GM21423 (cell line): ENCODE measurements at regions not wholly inside any gene's neighbourhood (a gene's known extent, or its start where the extent isn't known, plus 50 kb on each side); places are given as distances from the start of the nearest gene placed in this dataset.
"Not testable (repeated sequence)": the region's sequence is repeated elsewhere in the genome, so short reads cannot be mapped to it uniquely, and the experiment has no call there.

Experiments
- ATAC-seq: cut with Tn5 transposase; IDR thresholded peaks from one replicate; pipeline ENCODE4 v1.9.1; 2021; ENCODE audit warnings: mild to moderate bottlenecking, moderate library complexity; ENCODE audit not compliant: unreplicated experiment

- not testable (repeated sequence) for ATAC-seq
Observed at GRCh38 chr12:131272283-131272814, 318.6 kb downstream of the ADGRD1 start.

GRCh38 chr12:131273291-131273845, 319.7 kb downstream of the ADGRD1 start:
- ATAC-seq = no peak

DNA sequence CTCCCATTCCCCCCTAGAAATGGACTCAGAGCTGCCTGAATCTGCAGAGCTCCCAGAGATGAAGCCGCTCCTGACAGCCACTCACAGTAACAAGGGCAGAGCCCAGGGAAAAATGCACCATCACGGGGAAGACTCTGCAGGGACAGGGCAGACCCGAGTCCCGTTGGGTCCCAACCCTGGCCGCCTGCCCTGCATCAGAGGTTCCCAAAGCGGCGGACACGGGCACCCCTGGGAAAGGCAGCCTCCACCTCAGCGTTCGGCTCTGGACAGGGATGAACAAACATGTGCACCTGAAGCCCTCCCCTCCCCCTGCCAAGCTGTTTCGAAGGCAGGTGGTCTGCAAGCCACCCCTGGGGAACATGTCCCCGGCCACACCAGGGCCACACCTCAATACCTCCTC, 320.4 kb downstream of the ADGRD1 start:
- no peak for ATAC-seq

DNA sequence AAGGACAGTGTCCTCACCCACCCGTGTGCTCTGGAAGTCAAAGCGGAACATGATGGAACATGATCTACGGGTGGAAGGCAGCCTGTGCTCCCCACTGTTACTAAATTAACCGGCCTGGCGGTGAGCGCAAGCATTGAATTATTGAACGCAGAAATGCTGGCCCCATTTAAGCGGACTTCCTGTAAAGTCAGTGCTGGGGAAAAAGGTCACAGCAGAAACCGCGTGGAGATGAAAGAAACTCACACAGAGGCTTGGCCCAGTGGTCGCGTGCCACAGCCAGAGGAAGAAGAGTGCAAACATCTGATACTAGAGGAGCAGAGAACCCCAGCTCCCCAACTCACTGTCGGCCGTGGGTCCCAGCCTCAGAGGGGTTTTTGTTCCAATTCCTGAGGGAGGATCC, 321.2 kb downstream of the ADGRD1 start:
- ATAC-seq = no peak

GRCh38 chr12:131275824-131276223, 322.1 kb downstream of the ADGRD1 start:
- ATAC-seq = no peak

- ATAC-seq = no peak
Observed at GRCh38 chr12:131276501-131277185, 322.9 kb downstream of the ADGRD1 start.

DNA sequence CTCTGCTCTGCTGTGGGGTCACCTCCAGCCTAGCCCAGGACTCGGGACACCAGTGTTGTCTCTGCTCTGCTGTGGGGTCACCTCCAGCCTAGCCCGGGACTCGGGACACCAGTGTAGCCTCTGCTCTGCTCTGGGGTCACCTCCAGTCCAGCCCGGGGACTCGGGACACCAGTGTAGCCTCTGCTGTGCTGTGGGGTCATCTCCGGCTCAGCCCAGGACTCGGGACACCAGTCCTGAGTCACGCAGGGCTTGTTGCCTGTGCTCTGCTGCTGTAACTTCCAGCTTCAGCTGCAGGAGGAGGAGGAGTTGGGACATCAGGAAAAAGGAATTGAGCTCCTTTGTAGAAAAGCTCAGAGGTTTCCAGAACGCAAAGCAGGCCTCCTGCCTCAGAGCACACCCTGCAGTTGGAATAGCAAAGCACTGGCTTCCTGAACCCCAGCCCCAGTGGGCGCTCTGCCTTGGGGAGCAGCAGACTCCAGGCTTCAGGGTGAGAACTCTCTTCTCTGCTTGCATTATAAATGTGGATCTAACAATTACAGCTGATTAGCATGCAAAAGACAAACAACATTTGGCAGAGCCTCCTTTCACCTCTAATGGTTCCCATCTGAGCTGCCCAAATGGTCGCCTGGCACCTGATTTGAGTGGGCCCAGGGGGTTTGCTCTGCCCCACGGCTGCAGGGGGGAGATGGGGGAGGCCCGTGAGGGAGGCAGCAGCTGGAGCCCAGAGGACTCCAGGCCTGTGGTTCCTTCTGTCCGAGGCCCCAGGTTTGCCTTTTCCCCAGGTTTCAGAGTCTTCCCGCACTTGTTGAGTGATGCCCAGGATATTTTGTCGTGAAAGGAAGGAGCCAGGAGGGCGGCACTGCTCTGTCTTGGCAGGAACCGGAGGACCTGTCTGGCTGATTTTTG, 323.7 kb downstream of the ADGRD1 start:
- ATAC-seq = not testable (repeated sequence)

DNA sequence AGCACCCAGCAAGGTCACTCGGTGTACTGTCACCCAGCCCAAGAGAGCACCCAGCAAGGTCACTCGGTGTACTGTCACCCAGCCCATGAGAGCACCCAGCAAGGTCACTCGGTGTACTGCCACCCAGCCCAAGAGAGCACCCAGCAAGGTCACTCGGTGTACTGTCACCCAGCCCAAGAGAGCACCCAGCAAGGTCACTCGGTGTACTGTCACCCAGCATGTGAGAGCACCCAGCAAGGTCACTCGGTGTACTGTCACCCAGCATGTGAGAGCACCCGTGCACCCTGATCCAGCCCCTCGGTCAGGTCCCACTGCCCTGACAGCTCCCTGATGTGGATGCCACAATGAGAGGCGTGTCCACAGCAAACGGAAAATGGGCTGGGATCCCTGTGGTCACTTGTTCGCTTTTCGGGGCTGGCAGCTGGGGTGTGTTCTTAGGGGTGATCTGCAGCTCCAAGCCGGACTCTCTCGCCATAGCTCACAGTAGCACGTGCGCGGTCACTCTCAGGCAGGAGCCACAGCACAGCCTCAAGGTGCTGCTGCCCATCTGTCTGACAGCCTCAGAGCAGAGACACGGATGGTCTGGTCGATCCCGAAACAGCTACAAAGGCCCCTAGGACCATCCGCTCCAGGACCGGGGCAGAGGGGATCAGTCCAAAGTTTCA, 324.9 kb downstream of the ADGRD1 start:
- not testable (repeated sequence) for ATAC-seq

DNA sequence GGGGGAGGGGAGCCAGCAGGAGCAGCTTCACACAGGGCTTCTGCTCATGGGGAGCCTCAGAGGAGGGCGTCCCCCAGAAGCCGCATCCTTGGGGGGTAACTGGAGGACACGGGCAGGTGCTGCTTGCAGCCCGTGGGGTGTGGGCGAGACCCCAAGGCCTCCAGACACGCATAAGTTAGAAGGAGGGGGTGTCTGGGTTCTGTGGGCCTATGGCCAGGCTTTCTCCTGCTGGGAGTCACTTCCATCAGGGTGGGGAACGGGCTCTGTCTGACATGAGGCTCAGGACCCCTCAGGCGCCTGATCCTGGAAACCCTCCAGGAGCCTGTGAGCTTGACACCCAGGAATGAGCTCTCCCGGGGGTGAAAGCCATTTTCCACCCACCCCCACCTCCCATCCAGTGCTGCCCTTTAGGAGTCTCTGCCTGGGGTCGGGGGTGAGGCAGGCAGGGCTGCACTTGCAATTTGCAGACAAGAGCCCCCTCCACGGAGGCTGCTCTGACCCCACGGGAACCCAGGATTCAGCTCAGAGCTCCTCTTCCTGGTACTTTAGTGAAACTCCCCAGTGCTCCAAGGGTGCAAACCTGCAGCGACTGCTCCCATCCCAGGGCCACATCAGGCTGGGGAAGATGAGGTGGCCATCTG, 325.7 kb downstream of the ADGRD1 start:
- ATAC-seq = no peak

DNA sequence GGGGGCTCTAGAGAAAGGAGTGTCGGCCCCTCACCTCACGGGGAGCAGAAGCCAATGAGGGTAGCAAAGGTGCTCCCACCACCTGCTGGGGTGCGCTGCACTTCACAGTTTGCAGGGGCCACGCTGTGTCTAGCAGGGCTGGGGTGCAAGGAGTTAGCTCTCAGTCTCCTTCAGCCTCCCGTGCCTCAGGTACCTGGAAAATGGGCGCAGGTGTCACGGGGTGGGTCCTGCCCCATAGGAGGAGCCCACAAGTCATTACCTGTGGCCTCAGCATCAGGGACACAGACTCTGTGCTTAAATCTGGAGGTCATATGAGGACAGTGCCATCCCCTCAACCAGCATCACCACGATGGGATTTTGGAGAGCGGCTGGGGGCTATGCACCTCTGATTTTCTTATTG, 326.7 kb downstream of the ADGRD1 start:
- ATAC-seq = no peak

DNA sequence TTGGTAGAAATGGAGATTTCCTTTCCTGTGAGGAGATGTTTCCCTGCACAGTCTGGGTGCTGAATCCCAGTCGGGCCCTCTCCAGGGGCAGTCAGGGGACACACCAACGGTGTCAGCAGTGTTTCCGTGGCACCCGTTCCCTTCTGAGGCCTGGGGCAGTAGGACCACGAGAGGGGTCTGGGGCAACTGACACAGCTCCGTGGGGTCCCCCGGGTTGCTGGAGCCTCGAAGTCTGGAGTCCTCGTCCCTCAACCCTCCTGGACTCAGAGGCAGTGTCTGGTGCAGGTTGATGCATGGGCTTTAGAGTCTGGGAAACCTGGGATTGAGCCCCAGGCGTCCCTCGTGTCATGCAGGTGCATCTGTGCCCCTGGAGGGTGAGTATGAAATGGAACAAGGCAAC, 327.3 kb downstream of the ADGRD1 start:
- ATAC-seq = no peak

DNA sequence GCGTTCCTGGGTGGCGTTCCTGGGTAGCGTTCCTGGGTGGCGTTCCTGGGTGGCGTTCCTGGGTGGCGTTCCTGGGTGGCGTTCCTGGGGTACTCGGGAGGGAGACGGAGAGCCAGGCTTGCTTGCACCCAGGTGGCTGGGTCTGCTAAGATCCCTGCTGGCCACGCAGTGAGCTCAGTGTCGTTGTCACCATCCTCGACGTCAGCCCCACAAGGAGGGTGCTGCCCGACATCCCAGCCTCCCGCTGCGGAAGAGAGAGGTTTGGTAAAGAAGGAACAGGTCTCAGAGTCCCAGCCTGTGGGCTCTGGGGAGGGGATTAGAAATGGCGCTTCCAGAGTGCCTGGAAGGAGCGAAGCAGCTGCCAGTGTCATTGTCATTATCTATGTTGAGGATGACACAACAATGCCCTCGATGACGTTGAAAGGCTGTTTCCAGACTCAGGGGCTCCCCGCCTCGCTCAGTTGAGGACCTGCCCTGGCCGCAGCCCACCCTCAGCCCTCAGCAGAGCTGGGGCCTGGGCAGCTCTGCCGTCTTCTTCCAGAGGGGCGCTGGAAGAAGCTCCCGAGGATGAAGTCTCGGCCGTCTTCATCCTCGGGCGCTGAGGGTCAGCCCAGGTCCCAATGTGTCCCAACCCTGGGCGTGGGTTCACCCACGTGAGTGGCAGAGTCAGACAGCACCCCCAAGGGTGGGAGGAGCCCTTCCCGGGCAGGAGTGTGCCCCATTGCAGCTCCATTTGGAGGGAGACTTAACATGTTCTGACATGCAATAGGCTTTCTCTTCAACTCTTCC, 328.8 kb downstream of the ADGRD1 start:
- ATAC-seq = no peak

DNA sequence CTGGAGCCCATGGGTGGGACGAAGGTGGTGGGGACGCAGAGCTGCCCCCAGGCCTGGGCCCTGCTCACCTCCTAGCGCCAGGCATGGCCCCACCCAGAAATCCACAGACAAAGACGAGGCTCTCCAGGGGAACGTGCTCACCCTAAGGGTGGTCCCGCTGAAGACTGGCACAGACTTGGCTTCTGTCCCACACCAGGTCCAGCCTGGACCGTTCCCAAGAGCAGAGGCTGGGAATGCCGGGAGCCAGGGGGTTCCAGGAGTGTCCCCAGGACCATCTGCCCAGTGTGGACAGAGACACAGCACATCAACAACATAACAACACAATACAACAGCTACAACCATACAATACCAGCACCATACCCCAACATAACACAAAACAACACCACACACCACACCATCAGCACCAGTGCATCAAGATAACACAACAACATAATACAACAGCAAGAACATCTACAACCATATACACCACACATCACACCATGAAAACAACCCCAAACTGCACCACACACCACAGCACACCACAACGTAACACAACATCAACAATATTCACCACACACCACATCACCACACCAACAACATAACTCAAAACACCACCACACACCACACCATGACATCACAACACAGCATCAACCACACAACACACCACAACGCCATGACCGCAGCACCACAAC, 329.6 kb downstream of the ADGRD1 start:
- no peak for ATAC-seq

DNA sequence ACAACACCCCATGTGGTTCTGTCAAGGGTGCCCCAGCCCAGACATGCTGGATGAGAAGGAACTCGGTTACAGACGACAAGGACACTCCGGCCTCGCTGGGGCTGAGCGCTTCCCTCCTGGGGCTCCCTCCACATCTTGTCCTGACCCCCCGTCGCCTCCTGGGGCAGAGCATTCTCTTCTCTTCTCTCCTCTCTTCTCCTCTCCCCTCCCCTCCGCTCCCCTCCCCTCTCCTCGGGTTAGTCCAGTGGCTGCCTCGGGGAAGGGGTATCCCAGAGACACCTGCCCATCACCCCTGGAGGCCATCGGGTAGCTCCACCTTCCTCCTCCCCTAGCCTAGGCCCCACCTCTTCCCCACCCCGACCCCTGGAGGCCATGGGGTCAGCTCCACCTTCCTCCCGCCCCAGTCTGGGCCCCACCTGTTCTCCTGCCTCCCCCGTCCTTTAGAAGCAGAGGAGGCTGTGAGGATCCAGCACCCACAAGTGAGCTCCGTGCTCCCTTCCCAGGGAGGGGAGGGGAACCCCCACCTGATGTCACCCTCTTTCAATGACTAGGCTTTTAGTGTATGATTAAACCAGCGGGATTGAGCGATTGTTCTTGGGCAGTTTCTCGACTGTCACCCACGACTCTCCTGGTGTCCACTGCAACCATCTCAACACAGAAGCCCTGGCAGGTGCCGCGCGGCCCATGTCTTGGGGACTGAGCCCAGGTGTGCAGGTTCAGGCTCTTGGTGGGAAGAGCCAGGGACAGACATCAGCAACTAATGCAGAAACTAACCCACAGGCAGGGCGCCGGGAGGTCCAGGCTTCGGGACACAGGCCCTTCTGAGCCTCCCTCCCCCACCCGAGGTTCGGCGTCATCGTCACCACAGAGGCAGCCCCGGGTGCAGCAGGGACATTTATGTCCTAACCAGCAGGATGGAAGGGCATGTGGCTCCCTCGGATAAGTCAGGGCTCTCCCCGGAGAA, 330.4 kb downstream of the ADGRD1 start:
- ATAC-seq = not testable (repeated sequence)

DNA sequence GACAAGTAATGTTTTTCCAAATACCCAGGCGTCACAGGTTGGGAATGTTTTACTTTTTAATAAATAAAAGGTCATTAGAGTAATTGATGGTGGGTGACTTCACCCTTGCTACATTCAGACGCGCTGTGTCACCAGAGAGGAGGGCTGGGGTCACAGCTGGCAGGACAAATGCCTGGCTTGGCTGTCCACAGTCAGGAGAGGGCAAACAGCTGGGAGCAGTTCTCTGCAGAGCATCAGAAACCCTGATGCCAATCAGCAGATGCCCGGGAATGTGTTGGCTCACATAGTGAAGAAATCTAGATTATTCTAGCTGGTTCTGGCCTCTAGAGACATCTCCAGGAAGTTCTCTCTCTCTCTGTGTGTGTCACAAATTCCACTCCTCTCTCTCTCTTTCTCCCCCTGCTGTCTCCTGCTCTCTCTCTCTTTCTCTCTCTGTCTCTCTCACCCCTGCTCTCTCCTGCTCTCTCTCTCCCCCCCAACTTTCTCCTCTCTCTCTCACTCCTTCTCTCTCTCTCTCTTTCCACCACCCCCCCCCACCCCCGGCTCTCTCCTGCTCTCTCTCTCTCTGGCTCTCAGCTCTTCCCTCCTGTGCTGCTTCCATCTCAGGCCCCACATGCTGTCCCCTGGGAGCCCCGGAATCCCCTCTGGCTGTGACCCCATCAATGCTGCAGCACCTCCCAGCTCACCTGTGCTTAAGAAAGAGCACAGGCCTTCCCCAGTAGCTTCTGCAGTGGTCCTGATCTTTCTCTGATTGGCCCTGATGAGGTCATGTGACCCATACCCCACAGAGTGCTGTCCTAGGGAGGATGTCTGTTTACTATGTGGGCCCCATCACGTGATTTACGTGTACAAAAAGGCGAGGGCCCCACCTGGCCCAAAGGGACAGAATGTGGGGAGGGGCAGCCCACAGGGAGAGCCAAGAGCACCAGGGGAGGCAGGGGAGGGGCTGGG, 331.5 kb downstream of the ADGRD1 start:
- ATAC-seq = not testable (repeated sequence)

- not testable (repeated sequence) for ATAC-seq
Observed at GRCh38 chr12:131285905-131286295, 332.2 kb downstream of the ADGRD1 start.

GRCh38 chr12:131286301-131286700, 332.6 kb downstream of the ADGRD1 start:
- not testable (repeated sequence) for ATAC-seq
